GM12878 (cell line): ENCODE measurements at regions not wholly inside any gene's neighbourhood (a gene's known extent, or its start where the extent isn't known, plus 50 kb on each side); places are given as distances from the start of the nearest gene placed in this dataset.
A peak's percentile ranks its signal among the peaks of the same experiment; 100 is the strongest.

Experiments
- ATAC-seq: fragments of 200-7000 bp; cut with Tn5 transposase; 3 replicates; pipeline ENCODE4 v1.9.1; 2020; ENCODE audit warnings: mild to moderate bottlenecking, moderate library complexity
- BruUV-seq: library from RNA; stranded (reverse); fragments of 400-500 nt; replicated peaks from 2 replicates; lab custom pipeline; 2021; lab: Mats Ljungman, UMichigan
- CTCF ChIA-PET: fragments of 300-600 bp; sonication (Branson Sonifier 250); formaldehyde crosslinking; extraction: SDS; loops from one replicate; lab custom pipeline; 2021; ENCODE audit warnings: inconsistent platforms; lab: Yijun Ruan, JAX
- POLR2A ChIA-PET: fragments of 350-600 bp; formaldehyde crosslinking; extraction: SDS; loops from one replicate; lab custom pipeline; 2021; ENCODE audit warnings: inconsistent platforms; lab: Charles Lee
- RAD21 ChIA-PET: fragments of 300-600 bp; sonication (Branson Sonifier 250); formaldehyde crosslinking; loops from one replicate; lab custom pipeline; 2023; ENCODE audit warnings: antibody characterized with exemption; ENCODE audit not compliant: unreplicated experiment; lab: Charles Lee
- SMC1A ChIA-PET: fragments of 300-600 bp; sonication (Branson Sonifier 250); formaldehyde crosslinking; loops from one replicate; lab custom pipeline; 2023; ENCODE audit not compliant: unreplicated experiment, uncharacterized antibody; lab: Charles Lee
- DNase-seq: peaks from one replicate; pipeline ENCODE4 v3.0.0-alpha.2; 2011; ENCODE audit warnings: low read depth, low spot score
- FAIRE-seq: peaks from 3 replicates; lab custom pipeline; 2011; peaks lifted over from hg19 to GRCh38; lab: Jason Lieb, UNC
- H2AFZ ChIP-seq: 2 replicates; pipeline ENCODE4 v1.6.0; 2011; ENCODE audit warnings: low read depth, low read length, control low read depth; ENCODE audit not compliant: control insufficient read depth
- H3K27ac ChIP-seq: 2 replicates; pipeline ENCODE4 v1.5.1; 2011; ENCODE audit warnings: control low read depth; ENCODE audit not compliant: control insufficient read depth, insufficient read depth
- H3K27me3 ChIP-seq, 2 experiments: replicated peaks in 1 of 2; 2 replicates each; pipeline versions ENCODE4 v1.6.0 to v1.6.1; 2011; ENCODE audit warnings: low read length in 1 of 2; ENCODE audit not compliant: control insufficient read depth in 2 of 2, insufficient read depth in 2 of 2
- H3K36me3 ChIP-seq, 2 experiments: 2 replicates each; pipeline ENCODE4 v1.5.1; 2011; ENCODE audit warnings: low read length in 1 of 2; ENCODE audit not compliant: control insufficient read depth in 2 of 2, insufficient read depth in 2 of 2
- H3K4me1 ChIP-seq: 2 replicates; pipeline ENCODE4 v1.6.1; 2011; ENCODE audit warnings: mild to moderate bottlenecking, low read length, moderate library complexity, mixed read lengths; ENCODE audit not compliant: control insufficient read depth, insufficient read depth
- H3K4me2 ChIP-seq: 2 replicates; pipeline ENCODE4 v1.6.0; 2011; ENCODE audit warnings: control low read depth; ENCODE audit not compliant: control insufficient read depth, insufficient read depth
- H3K4me3 ChIP-seq: fragments of 200-600 bp; sonication (generic); 2 replicates; pipeline ENCODE4 v1.5.1; 2016
- H3K79me2 ChIP-seq: 2 replicates; pipeline ENCODE4 v1.6.0; 2011; ENCODE audit warnings: low read length; ENCODE audit not compliant: control insufficient read depth, insufficient read depth
- H3K9ac ChIP-seq: 2 replicates; pipeline ENCODE4 v1.8.0; 2011; ENCODE audit warnings: low read length, control low read depth, mixed read lengths; ENCODE audit not compliant: control insufficient read depth, insufficient read depth
- H3K9me3 ChIP-seq: replicated peaks from 3 replicates; pipeline ENCODE4 v1.5.1; 2011; ENCODE audit warnings: mild to moderate bottlenecking, low read length; ENCODE audit not compliant: control insufficient read depth, insufficient read depth
- H4K20me1 ChIP-seq: 2 replicates; pipeline ENCODE4 v1.6.0; 2011; ENCODE audit not compliant: control insufficient read depth, insufficient read depth
- ATF7 ChIP-seq: fragments of 450-650 bp; IDR thresholded peaks from 2 replicates; pipeline ENCODE4 v1.6.1; 2016; ENCODE audit warnings: low read depth, mild to moderate bottlenecking
- BCL11A ChIP-seq: IDR thresholded peaks from 2 replicates; pipeline ENCODE4 v1.6.1; 2011; ENCODE audit warnings: low read depth, low read length
- CBFB ChIP-seq: IDR thresholded peaks from 2 replicates; pipeline ENCODE4 v1.6.1; 2016; ENCODE audit warnings: antibody characterized with exemption, low read depth
- CBX3 ChIP-seq: fragments of 200-600 bp; sonication (generic); IDR thresholded peaks from 2 replicates; pipeline ENCODE4 v1.6.1; 2016; ENCODE audit warnings: low read depth, borderline replicate concordance
- CBX5 ChIP-seq: sonication (generic); IDR thresholded peaks from 2 replicates; pipeline ENCODE4 v1.6.1; 2016; ENCODE audit warnings: low read depth, moderate library complexity, mild to moderate bottlenecking, inconsistent platforms
- NFYB ChIP-seq: IDR thresholded peaks from 2 replicates; pipeline ENCODE4 v1.6.1; 2011; ENCODE audit warnings: low read depth, mild to moderate bottlenecking, low read length, improper control_type of control experiment, moderate library complexity; ENCODE audit not compliant: insufficient read depth
- POLR2AphosphoS5 ChIP-seq: IDR thresholded peaks from 2 replicates; pipeline ENCODE4 v1.6.1; 2011; ENCODE audit warnings: mild to moderate bottlenecking, low read length, inconsistent platforms
- SREBF1 ChIP-seq: IDR thresholded peaks from 2 replicates; pipeline ENCODE4 v1.6.1; 2012; ENCODE audit warnings: mild to moderate bottlenecking, low read length
- ZBED1 ChIP-seq: IDR thresholded peaks from 2 replicates; pipeline ENCODE4 v1.6.1; 2016; ENCODE audit warnings: borderline replicate concordance
- WGBS: methylation state at CpG from one replicate; pipeline ENCODE4 v1.1.6; 2016; ENCODE audit warnings: low lambda C conversion rate; ENCODE audit not compliant: insufficient replicate concordance, insufficient coverage; ENCODE audit errors: missing lambda C conversion rate; 5-methylcytosine and 5-hydroxymethylcytosine counted together
- in situ Hi-C: fragments of 300-500 bp; cut with MboI; formaldehyde crosslinking; loops from 9 replicates; pipeline ENCODE4 v1.14.3; 2018; ENCODE audit warnings: mixed read lengths
- intact Hi-C: fragments of 100-400 bp; cut with micrococcal nuclease; formaldehyde crosslinking; loops from one replicate; pipeline ENCODE4 v1.14.2; 2022; ENCODE audit not compliant: unreplicated experiment
- TF ChIP-seq, protein P1 (sequence below): fragments of 450-650 bp; IDR thresholded peaks from 2 replicates; pipeline ENCODE4 v1.6.1; 2018; ENCODE audit warnings: mild to moderate bottlenecking, low read depth, moderate library complexity; ENCODE audit not compliant: partially characterized antibody
- TF ChIP-seq, protein P2 (sequence below): fragments of 450-650 bp; IDR thresholded peaks from 2 replicates; pipeline ENCODE4 v1.6.1; 2017; ENCODE audit warnings: antibody characterized with exemption, mild to moderate bottlenecking, moderate library complexity

DNA sequence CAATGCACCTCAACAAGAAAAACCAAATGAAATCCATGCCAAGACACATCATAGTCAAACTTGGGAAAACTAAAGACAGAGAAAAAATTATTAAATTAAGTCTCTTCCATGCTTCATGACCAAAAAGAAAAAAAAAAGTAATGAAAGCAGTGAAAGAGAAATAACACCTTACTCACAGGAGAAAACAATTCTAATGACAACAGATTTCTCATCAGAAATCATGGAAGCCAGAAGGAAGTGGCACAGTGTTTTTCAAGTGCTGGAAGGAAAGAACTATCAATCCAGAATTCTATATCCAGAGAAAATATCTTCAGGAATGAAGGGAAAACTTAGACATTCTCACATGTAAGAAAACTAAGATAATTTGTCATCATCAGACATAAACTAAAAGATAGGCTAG, 71.1 kb upstream of the NUDT4 start:
- no peak overlapping the region for H3K27ac ChIP-seq
- no peaks in the 10 kb centered on the region for H3K27me3 ChIP-seq
- no peak for FAIRE-seq
- no peak overlapping the region for H2AFZ ChIP-seq
- ChIA-PET POLR2A (interaction anchor here (0.7 to 0.8 kb wide), 2 partner anchors 9 to 22 kb away, joined by 3 to 4 read pairs; no protein-coding TSS in a partner anchor), CTCF (interaction anchor here (0.9 to 1.1 kb wide), 2 partner anchors 9 to 11 kb away, joined by 3 to 4 read pairs; no protein-coding TSS in a partner anchor)
- intact Hi-C loops, result no loop called here
- H3K4me2 ChIP-seq, result no peak overlapping the region
- H3K9me3 ChIP-seq, result peaks cover 1% of the 10 kb centered on the region; the same call in 2 of the 3 replicates
- TF ChIP-seq NFYB, result no peak
- 0 out of 2 replicates have a peak, but pooled peaks have one; percentile 34 for TF ChIP-seq CBX5
- TF ChIP-seq, all 136 proteins: peak for 1
- DNase-seq (no peak), ATAC-seq (no peak)
- no peak overlapping the region for H3K9ac ChIP-seq
- H3K79me2 ChIP-seq, result no peaks in the 10 kb centered on the region
- H3K4me1 ChIP-seq, result peaks cover 4% of the 10 kb centered on the region; the same call in 1 of the 2 replicates
- in situ Hi-C loops, result no loop called here
- ChIA-PET SMC1A (interaction anchor here (1.2 to 1.6 kb wide), 3 partner anchors 9 to 115 kb away, joined by 3 to 7 read pairs (median 4); no protein-coding TSS in a partner anchor), RAD21 (interaction anchor here (0.6 to 0.7 kb wide), 2 partner anchors 26 to 59 kb away, joined by 3 read pairs; no protein-coding TSS in a partner anchor)
- H4K20me1 ChIP-seq, result no peaks in the 10 kb centered on the region
- no TSS peak for BruUV-seq
- no peak overlapping the region for H3K4me3 ChIP-seq
- no peaks in the 10 kb centered on the region for H3K36me3 ChIP-seq

DNA sequence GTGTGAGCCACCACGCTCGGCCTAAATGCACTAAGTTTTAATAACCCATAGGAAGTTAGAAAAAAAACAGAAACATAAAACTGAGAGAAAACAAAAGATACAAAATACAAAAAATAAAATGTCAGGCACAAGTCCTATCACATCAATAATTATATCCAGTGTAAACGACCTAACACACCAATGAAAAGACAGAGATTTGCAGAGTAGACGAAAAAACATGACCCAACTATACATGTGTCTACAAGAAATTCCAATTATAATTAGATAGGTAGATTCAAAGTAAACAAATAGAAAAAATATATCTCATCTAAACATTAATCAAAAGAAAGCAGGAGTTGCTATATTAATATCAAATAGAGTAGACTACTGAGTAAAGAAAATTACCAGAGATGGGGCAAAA, 69.4 kb upstream of the NUDT4 start:
- in situ Hi-C loops, result no loop called here
- no peak for FAIRE-seq
- Histone ChIP-seq H3K9me3 (peaks cover 1% of the 10 kb centered on the region; the same call in 2 of the 3 replicates), H3K27ac (no peak overlapping the region), H3K4me2 (no peak overlapping the region), H3K9ac (no peak overlapping the region), H3K4me1 (no peaks in the 10 kb centered on the region), H3K4me3 (no peak overlapping the region), H3K36me3 (no peaks in the 10 kb centered on the region), H3K79me2 (no peaks in the 10 kb centered on the region), H4K20me1 (no peaks in the 10 kb centered on the region), H3K27me3 (no peaks in the 10 kb centered on the region), H2AFZ (no peak overlapping the region)
- no peak for DNase-seq
- SMC1A ChIA-PET, result no interaction called here
- POLR2A ChIA-PET, result no interaction called here
- intact Hi-C loops, result no loop called here
- ATAC-seq, result no peak
- RAD21 ChIA-PET, result no interaction called here
- CTCF ChIA-PET, result no interaction called here
- WGBS, result 59% methylated on average over 4 of the region's 4 CpGs
- no TSS peak for BruUV-seq
- no peak for TF ChIP-seq ZBED1
- no peak for TF ChIP-seq SREBF1
- no peak for TF ChIP-seq CBFB
- TF ChIP-seq, protein P1, sequence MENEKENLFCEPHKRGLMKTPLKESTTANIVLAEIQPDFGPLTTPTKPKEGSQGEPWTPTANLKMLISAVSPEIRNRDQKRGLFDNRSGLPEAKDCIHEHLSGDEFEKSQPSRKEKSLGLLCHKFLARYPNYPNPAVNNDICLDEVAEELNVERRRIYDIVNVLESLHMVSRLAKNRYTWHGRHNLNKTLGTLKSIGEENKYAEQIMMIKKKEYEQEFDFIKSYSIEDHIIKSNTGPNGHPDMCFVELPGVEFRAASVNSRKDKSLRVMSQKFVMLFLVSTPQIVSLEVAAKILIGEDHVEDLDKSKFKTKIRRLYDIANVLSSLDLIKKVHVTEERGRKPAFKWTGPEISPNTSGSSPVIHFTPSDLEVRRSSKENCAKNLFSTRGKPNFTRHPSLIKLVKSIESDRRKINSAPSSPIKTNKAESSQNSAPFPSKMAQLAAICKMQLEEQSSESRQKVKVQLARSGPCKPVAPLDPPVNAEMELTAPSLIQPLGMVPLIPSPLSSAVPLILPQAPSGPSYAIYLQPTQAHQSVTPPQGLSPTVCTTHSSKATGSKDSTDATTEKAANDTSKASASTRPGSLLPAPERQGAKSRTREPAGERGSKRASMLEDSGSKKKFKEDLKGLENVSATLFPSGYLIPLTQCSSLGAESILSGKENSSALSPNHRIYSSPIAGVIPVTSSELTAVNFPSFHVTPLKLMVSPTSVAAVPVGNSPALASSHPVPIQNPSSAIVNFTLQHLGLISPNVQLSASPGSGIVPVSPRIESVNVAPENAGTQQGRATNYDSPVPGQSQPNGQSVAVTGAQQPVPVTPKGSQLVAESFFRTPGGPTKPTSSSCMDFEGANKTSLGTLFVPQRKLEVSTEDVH, result no peak
- TF ChIP-seq POLR2AphosphoS5, result no peak
- TF ChIP-seq CBX3, result no peak
- no peak for TF ChIP-seq ATF7
- TF ChIP-seq, protein P2, sequence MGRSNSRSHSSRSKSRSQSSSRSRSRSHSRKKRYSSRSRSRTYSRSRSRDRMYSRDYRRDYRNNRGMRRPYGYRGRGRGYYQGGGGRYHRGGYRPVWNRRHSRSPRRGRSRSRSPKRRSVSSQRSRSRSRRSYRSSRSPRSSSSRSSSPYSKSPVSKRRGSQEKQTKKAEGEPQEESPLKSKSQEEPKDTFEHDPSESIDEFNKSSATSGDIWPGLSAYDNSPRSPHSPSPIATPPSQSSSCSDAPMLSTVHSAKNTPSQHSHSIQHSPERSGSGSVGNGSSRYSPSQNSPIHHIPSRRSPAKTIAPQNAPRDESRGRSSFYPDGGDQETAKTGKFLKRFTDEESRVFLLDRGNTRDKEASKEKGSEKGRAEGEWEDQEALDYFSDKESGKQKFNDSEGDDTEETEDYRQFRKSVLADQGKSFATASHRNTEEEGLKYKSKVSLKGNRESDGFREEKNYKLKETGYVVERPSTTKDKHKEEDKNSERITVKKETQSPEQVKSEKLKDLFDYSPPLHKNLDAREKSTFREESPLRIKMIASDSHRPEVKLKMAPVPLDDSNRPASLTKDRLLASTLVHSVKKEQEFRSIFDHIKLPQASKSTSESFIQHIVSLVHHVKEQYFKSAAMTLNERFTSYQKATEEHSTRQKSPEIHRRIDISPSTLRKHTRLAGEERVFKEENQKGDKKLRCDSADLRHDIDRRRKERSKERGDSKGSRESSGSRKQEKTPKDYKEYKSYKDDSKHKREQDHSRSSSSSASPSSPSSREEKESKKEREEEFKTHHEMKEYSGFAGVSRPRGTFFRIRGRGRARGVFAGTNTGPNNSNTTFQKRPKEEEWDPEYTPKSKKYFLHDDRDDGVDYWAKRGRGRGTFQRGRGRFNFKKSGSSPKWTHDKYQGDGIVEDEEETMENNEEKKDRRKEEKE, result no peak
- no peak for TF ChIP-seq BCL11A
